ENCODE measurements at regions not wholly inside any gene's neighbourhood (a gene's known extent, or its start where the extent isn't known, plus 50 kb on each side); places are given as distances from the start of the nearest gene placed in this dataset.

DNA sequence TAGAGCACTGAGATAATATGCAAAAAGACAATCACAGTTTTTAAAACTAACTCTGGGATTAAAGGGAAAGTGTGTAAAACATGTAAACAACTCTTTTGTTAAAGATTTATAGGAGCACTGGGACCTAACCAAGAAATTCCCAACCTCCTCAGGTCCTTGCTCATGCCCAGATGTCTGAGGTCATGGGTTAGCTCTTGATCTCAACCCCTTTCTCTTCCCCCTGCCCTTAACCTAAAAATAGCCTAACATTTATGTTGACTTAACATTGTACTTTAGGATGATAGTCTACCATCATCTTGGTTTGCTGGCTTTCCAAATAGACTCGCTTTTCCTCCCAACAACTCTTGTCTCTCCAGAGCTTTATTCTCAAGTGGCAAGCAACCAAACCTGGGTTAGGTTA lies 258.2 kb upstream of the FAT3 start:
- H2AFZ ChIP-seq (ENCODE audit: insufficient read depth, low read depth, low read length, poor library complexity, severe bottlenecking), result no peak overlapping the region
- no peaks in the 10 kb centered on the region for H3K36me3 Mint-ChIP-seq
- H3K4me1 Mint-ChIP-seq, result no peaks in the 10 kb centered on the region
- no peaks in the 10 kb centered on the region for H3K27me3 Mint-ChIP-seq (ENCODE audit: low read depth in 3 of 3)
- H3K4me3 Mint-ChIP-seq, result no peak overlapping the region
- no peaks in the 10 kb centered on the region for H3K36me3 ChIP-seq (replicated peaks in 1 of 2; ENCODE audit: control insufficient read depth in 1 of 2, insufficient read depth in 2 of 2, low read length in 2 of 2)
- no peak for DNase-seq
- H4K20me1 ChIP-seq (ENCODE audit: insufficient read depth, low read length), result no peaks in the 10 kb centered on the region
- no peaks in the 10 kb centered on the region for H3K27me3 ChIP-seq (ENCODE audit: control insufficient read depth in 2 of 2, insufficient read depth in 2 of 2, low read length in 2 of 2)
- H3K9ac ChIP-seq (ENCODE audit: insufficient read depth, low read length, poor library complexity, severe bottlenecking), result no peak overlapping the region
- WGBS (ENCODE audit: insufficient coverage), result no CpG with 5 or more reads among the region's 1 CpG
- H3K4me1 ChIP-seq (ENCODE audit: control insufficient read depth in 1 of 2, insufficient read depth in 2 of 2, low read length in 2 of 2), result no peaks in the 10 kb centered on the region
- H3K79me2 ChIP-seq (ENCODE audit: insufficient read depth, low read length), result no peaks in the 10 kb centered on the region
- peaks cover 0 to 3% (median 2%) of the 10 kb centered on the region in 7 donors for H3K9me3 Mint-ChIP-seq
- H3K9me3 ChIP-seq (replicated peaks in 1 of 2; ENCODE audit: control insufficient read depth in 1 of 2, insufficient read depth in 1 of 2, low read length in 2 of 2), result peaks cover 2 to 8% of the 10 kb centered on the region in 2 donors
- H3K27ac ChIP-seq (ENCODE audit: low read depth in 1 of 2, low read length in 2 of 2), result no peak overlapping the region
- H3K27ac Mint-ChIP-seq, result no peak overlapping the region
- no peak overlapping the region for H3K4me3 ChIP-seq (replicated peaks in 1 of 3; ENCODE audit: low read depth in 2 of 3, low read length in 3 of 3)
- no peak overlapping the region for H3K4me2 ChIP-seq (replicated peaks; ENCODE audit: extremely low read depth, low read length, poor library complexity, severe bottlenecking)
- TF ChIP-seq, protein P1, sequence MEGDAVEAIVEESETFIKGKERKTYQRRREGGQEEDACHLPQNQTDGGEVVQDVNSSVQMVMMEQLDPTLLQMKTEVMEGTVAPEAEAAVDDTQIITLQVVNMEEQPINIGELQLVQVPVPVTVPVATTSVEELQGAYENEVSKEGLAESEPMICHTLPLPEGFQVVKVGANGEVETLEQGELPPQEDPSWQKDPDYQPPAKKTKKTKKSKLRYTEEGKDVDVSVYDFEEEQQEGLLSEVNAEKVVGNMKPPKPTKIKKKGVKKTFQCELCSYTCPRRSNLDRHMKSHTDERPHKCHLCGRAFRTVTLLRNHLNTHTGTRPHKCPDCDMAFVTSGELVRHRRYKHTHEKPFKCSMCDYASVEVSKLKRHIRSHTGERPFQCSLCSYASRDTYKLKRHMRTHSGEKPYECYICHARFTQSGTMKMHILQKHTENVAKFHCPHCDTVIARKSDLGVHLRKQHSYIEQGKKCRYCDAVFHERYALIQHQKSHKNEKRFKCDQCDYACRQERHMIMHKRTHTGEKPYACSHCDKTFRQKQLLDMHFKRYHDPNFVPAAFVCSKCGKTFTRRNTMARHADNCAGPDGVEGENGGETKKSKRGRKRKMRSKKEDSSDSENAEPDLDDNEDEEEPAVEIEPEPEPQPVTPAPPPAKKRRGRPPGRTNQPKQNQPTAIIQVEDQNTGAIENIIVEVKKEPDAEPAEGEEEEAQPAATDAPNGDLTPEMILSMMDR (IDR thresholded peaks at IDR 0.05), result no peak
- intact Hi-C loops (cut with micrococcal nuclease), result no loop called here

DNA sequence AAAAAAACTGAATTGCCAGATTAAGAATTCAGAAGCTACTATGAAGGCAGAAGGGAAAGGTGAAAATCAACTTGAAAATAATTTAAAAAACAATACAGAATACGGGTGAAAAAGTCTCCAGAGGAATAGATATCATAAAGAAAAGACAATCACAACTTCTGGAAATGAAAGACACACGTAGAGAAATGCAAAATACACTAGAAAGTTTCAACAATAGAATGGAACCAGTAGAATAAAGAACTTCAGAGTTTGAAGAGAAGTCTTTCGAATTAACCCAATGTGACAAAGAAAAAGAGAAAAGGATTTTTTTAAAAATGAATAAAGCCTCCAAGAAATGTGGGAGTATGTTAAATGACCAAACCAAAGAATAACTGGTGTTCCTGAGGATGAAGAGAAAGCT lies 263.8 kb upstream of the FAT3 start:
- peaks cover 15 to 19% of the 10 kb centered on the region in 2 donors for H3K9me3 ChIP-seq (replicated peaks in 1 of 2; ENCODE audit: control insufficient read depth in 1 of 2, insufficient read depth in 1 of 2, low read length in 2 of 2)
- 100% methylated on average over 1 of the region's 3 CpGs for WGBS (ENCODE audit: insufficient coverage)
- no peaks in the 10 kb centered on the region for H3K4me1 Mint-ChIP-seq

More for the DNA sequence above, 263.8 kb upstream of the FAT3 start:
- H3K36me3 ChIP-seq (replicated peaks in 1 of 2; ENCODE audit: control insufficient read depth in 1 of 2, insufficient read depth in 2 of 2, low read length in 2 of 2), result no peaks in the 10 kb centered on the region
- H3K9me3 Mint-ChIP-seq, result peaks cover 4 to 17% (median 10%) of the 10 kb centered on the region in 7 donors
- H3K27ac Mint-ChIP-seq, result no peak overlapping the region
- H3K4me3 Mint-ChIP-seq, result no peak overlapping the region
- no peaks in the 10 kb centered on the region for H4K20me1 ChIP-seq (ENCODE audit: insufficient read depth, low read length)
- H3K27ac ChIP-seq (ENCODE audit: low read depth in 1 of 2, low read length in 2 of 2), result no peak overlapping the region
- no peak overlapping the region for H2AFZ ChIP-seq (ENCODE audit: insufficient read depth, low read depth, low read length, poor library complexity, severe bottlenecking)
- no peak overlapping the region for H3K4me3 ChIP-seq (replicated peaks in 1 of 3; ENCODE audit: low read depth in 2 of 3, low read length in 3 of 3)
- intact Hi-C loops (cut with micrococcal nuclease), result no loop called here
- no peak for DNase-seq
- no peaks in the 10 kb centered on the region for H3K79me2 ChIP-seq (ENCODE audit: insufficient read depth, low read length)
- no peaks in the 10 kb centered on the region for H3K4me1 ChIP-seq (ENCODE audit: control insufficient read depth in 1 of 2, insufficient read depth in 2 of 2, low read length in 2 of 2)
- no peak overlapping the region for H3K9ac ChIP-seq (ENCODE audit: insufficient read depth, low read length, poor library complexity, severe bottlenecking)
- TF ChIP-seq, protein P1 (IDR thresholded peaks at IDR 0.05), result no peak
- no peaks in the 10 kb centered on the region for H3K27me3 Mint-ChIP-seq (ENCODE audit: low read depth in 3 of 3)
- no peaks in the 10 kb centered on the region for H3K36me3 Mint-ChIP-seq
- H3K4me2 ChIP-seq (replicated peaks; ENCODE audit: extremely low read depth, low read length, poor library complexity, severe bottlenecking), result no peak overlapping the region
- H3K27me3 ChIP-seq (ENCODE audit: control insufficient read depth in 2 of 2, insufficient read depth in 2 of 2, low read length in 2 of 2), result no peaks in the 10 kb centered on the region

Measured in CD14-positive monocyte (primary cell).